HL-60 (cell line): ENCODE measurements at regions not wholly inside any gene's neighbourhood (a gene's known extent, or its start where the extent isn't known, plus 50 kb on each side); places are given as distances from the start of the nearest gene placed in this dataset.

Experiments used
- CTCF ChIP-seq: IDR thresholded peaks from one replicate; pipeline ENCODE4 v1.5.1; 2011; ENCODE audit warnings: low read length, control low read depth, inconsistent platforms; ENCODE audit not compliant: insufficient read depth
- GABPA ChIP-seq: IDR thresholded peaks from 2 replicates; pipeline ENCODE4 v1.6.1; 2012; ENCODE audit warnings: low read depth
- POLR2AphosphoS5 ChIP-seq: IDR thresholded peaks from 2 replicates; pipeline ENCODE4 v1.6.1; 2012; ENCODE audit warnings: low read depth

GRCh38 chr16:73768786-73769203 is 527.8 kb upstream of the PSMD7 start:
- TF ChIP-seq CTCF (no peak), POLR2AphosphoS5 (no peak), GABPA (no peak)
